H1 (cell line): ENCODE measurements at regions not wholly inside any gene's neighbourhood (a gene's known extent, or its start where the extent isn't known, plus 50 kb on each side); places are given as distances from the start of the nearest gene placed in this dataset.

ENCODE experiments used
- CTCF ChIA-PET: fragments of 300-600 bp; sonication (Branson Sonifier 250); formaldehyde crosslinking; loops from one replicate; lab custom pipeline; 2021; ENCODE audit not compliant: partially characterized antibody; lab: Charles Lee
- POLR2A ChIA-PET: fragments of 300-600 bp; sonication (Branson Sonifier 250); formaldehyde crosslinking; loops from one replicate; lab custom pipeline; 2021; ENCODE audit warnings: inconsistent platforms; ENCODE audit not compliant: partially characterized antibody; lab: Charles Lee
- DNase-seq, 2 experiments: peaks; one replicate each; pipeline versions ENCODE4 v3.0.0 to v3.0.0-alpha.2; 2010 to 2022; ENCODE audit warnings: low spot score in 2 of 2, low read depth in 1 of 2, mixed read lengths in 1 of 2
- FAIRE-seq: peaks from 2 replicates; lab custom pipeline; 2011; peaks lifted over from hg19 to GRCh38; lab: Jason Lieb, UNC
- H2AFZ ChIP-seq: 2 replicates; pipeline ENCODE4 v1.8.1; 2012; ENCODE audit warnings: low read length, inconsistent platforms
- H2AK5ac ChIP-seq: 2 replicates; pipeline ENCODE4 v1.6.1; 2013; ENCODE audit warnings: low read depth, low read length
- H2BK120ac ChIP-seq: replicated peaks from 2 replicates; pipeline ENCODE3; 2013; ENCODE audit warnings: low read depth, low read length, inconsistent platforms
- H2BK12ac ChIP-seq: 2 replicates; pipeline ENCODE4 v1.6.1; 2013; ENCODE audit warnings: low read depth, low read length
- H2BK15ac ChIP-seq: 2 replicates; pipeline ENCODE4 v1.6.1; 2013; ENCODE audit warnings: low read length
- H2BK20ac ChIP-seq: 2 replicates; pipeline ENCODE4 v1.6.1; 2013; ENCODE audit warnings: low read length
- H2BK5ac ChIP-seq: 2 replicates; pipeline ENCODE4 v1.6.1; 2013; ENCODE audit warnings: low read depth, low read length
- H3K14ac ChIP-seq: 2 replicates; pipeline ENCODE4 v1.6.1; 2013; ENCODE audit warnings: inconsistent platforms; ENCODE audit not compliant: insufficient read length
- H3K18ac ChIP-seq: 2 replicates; pipeline ENCODE4 v1.6.1; 2013; ENCODE audit warnings: low read length; ENCODE audit errors: extremely low read depth
- H3K23ac ChIP-seq: 2 replicates; pipeline ENCODE4 v1.6.1; 2013; ENCODE audit warnings: inconsistent platforms; ENCODE audit not compliant: insufficient read length
- H3K23me2 ChIP-seq: 2 replicates; pipeline ENCODE4 v1.6.1; 2013; ENCODE audit warnings: low read depth, low read length
- H3K27ac ChIP-seq: 2 replicates; pipeline ENCODE4 v1.6.1; 2011; ENCODE audit warnings: low read depth, low read length, inconsistent platforms
- H3K27me3 ChIP-seq, 4 experiments: replicated peaks in 1 of 4; 1 replicate in 1 of 4; 2 replicates in 3 of 4; pipeline versions ENCODE4 v1.6.1 to v1.8.1; 2011 to 2013; ENCODE audit warnings: low read length in 3 of 4, mild to moderate bottlenecking in 3 of 4, inconsistent platforms in 2 of 4, mixed read lengths in 2 of 4, moderate library complexity in 1 of 4; ENCODE audit not compliant: control insufficient read depth in 3 of 4, insufficient read depth in 3 of 4; ENCODE audit errors: extremely low read depth in 1 of 4
- H3K36me3 ChIP-seq, 4 experiments: 2 replicates each; pipeline versions ENCODE4 v1.6.1 to v1.8.1; 2011 to 2013; ENCODE audit warnings: mild to moderate bottlenecking in 4 of 4, low read length in 3 of 4, moderate library complexity in 2 of 4, control low read depth in 1 of 4, inconsistent platforms in 1 of 4; ENCODE audit not compliant: insufficient read depth in 4 of 4, control insufficient read depth in 2 of 4
- H3K4ac ChIP-seq: replicated peaks from 2 replicates; pipeline ENCODE3; 2013; ENCODE audit warnings: low read length, low read depth, mixed read lengths, inconsistent platforms; ENCODE audit not compliant: insufficient read length
- H3K4me1 ChIP-seq, 4 experiments: replicated peaks in 1 of 4; 1 replicate in 1 of 4; 2 replicates in 3 of 4; pipeline versions ENCODE4 v1.6.1 to v1.8.1; 2011 to 2013; ENCODE audit warnings: low read length in 3 of 4, inconsistent platforms in 2 of 4, mixed read lengths in 1 of 4; ENCODE audit not compliant: insufficient read depth in 4 of 4, control insufficient read depth in 3 of 4
- H3K4me2 ChIP-seq, 2 experiments: 2 replicates each; pipeline versions ENCODE4 v1.6.1 to v1.8.1; 2011 to 2013; ENCODE audit warnings: low read depth in 2 of 2, low read length in 2 of 2, control low read depth in 1 of 2, inconsistent platforms in 1 of 2, mild to moderate bottlenecking in 1 of 2; ENCODE audit not compliant: insufficient read depth in 1 of 2
- H3K4me3 ChIP-seq, 4 experiments: fragments of 200-600, 300-600 bp in 1 of 4; sonication (generic), shearing (Covaris generic), sonication (Bioruptor Twin) in 1 of 4; 2 replicates each; pipeline versions ENCODE4 v1.5.1 to v1.8.1; 2011 to 2016; ENCODE audit warnings: low read length in 4 of 4, low read depth in 3 of 4, control low read depth in 2 of 4, inconsistent platforms in 2 of 4, mild to moderate bottlenecking in 2 of 4, mixed read lengths in 1 of 4, moderate library complexity in 1 of 4; ENCODE audit not compliant: insufficient read depth in 2 of 4; ENCODE audit errors: extremely low read depth in 1 of 4
- H3K56ac ChIP-seq: replicated peaks from 2 replicates; pipeline ENCODE3; 2013; ENCODE audit warnings: low read depth, mild to moderate bottlenecking, mixed read lengths, low read length, inconsistent platforms; ENCODE audit not compliant: insufficient read length
- H3K79me1 ChIP-seq: 2 replicates; pipeline ENCODE4 v1.6.1; 2013; ENCODE audit warnings: low read depth, low read length, control low read depth
- H3K79me2 ChIP-seq, 2 experiments: 2 replicates each; pipeline versions ENCODE4 v1.6.1 to v1.8.1; 2012 to 2013; ENCODE audit warnings: low read length in 2 of 2, mild to moderate bottlenecking in 2 of 2, inconsistent platforms in 1 of 2; ENCODE audit not compliant: insufficient read depth in 2 of 2, control insufficient read depth in 1 of 2
- H3K9ac ChIP-seq, 4 experiments: replicated peaks in 1 of 4; 1 replicate in 1 of 4; 2 replicates in 3 of 4; pipeline versions ENCODE4 v1.6.1 to v1.8.1; 2011 to 2013; ENCODE audit warnings: low read depth in 3 of 4, low read length in 3 of 4, control low read depth in 2 of 4, mild to moderate bottlenecking in 2 of 4, moderate library complexity in 2 of 4, inconsistent platforms in 1 of 4; ENCODE audit errors: extremely low read depth in 1 of 4
- H3K9me3 ChIP-seq, 2 experiments: 2 replicates each; pipeline versions ENCODE4 v1.6.1 to v1.8.1; 2012 to 2013; ENCODE audit warnings: mild to moderate bottlenecking in 2 of 2, moderate library complexity in 2 of 2, control low read depth in 1 of 2, inconsistent platforms in 1 of 2, low read depth in 1 of 2, low read length in 1 of 2, mixed read lengths in 1 of 2; ENCODE audit not compliant: insufficient read depth in 2 of 2
- H4K20me1 ChIP-seq, 2 experiments: replicated peaks in 1 of 2; 2 replicates each; pipeline versions ENCODE3 to v1.8.1; 2011 to 2013; ENCODE audit warnings: inconsistent platforms in 2 of 2, low read length in 2 of 2, mild to moderate bottlenecking in 1 of 2; ENCODE audit not compliant: insufficient read depth in 2 of 2, control insufficient read depth in 1 of 2
- H4K5ac ChIP-seq: 2 replicates; pipeline ENCODE4 v1.6.1; 2013; ENCODE audit warnings: low read length, low read depth, mixed read lengths, inconsistent platforms; ENCODE audit not compliant: insufficient read length
- H4K8ac ChIP-seq: 2 replicates; pipeline ENCODE4 v1.8.0; 2013; ENCODE audit warnings: mild to moderate bottlenecking, moderate library complexity, low read length, inconsistent platforms; ENCODE audit not compliant: insufficient read depth; ENCODE audit errors: extremely low read depth
- H4K91ac ChIP-seq: replicated peaks from 2 replicates; pipeline ENCODE3; 2013; ENCODE audit warnings: low read length, mixed read lengths, inconsistent platforms; ENCODE audit not compliant: insufficient read length
- FOSL1 ChIP-seq: IDR thresholded peaks from 2 replicates; pipeline ENCODE4 v1.6.1; 2011; ENCODE audit warnings: mild to moderate bottlenecking, low read depth, low read length, moderate library complexity; ENCODE audit not compliant: insufficient read depth
- WGBS, 2 experiments: shearing (Covaris generic) in 1 of 2; methylation state at CpG; one replicate each; pipeline versions ENCODE4 v1.1.6 to v1.1.7; 2013 to 2015; ENCODE audit warnings: low lambda C conversion rate in 2 of 2, mixed read lengths in 2 of 2, inconsistent platforms in 1 of 2, low coverage in 1 of 2, missing lambda C conversion rate in 1 of 2; ENCODE audit not compliant: insufficient replicate concordance in 2 of 2, insufficient coverage in 1 of 2, insufficient read length in 1 of 2; ENCODE audit errors: extremely low coverage in 1 of 2, missing lambda C conversion rate in 1 of 2; 5-methylcytosine and 5-hydroxymethylcytosine counted together

GRCh38 chr3:34635352-34635850 is 837.0 kb downstream of the PDCD6IP start:
- CTCF ChIA-PET = no interaction called here
- Histone ChIP-seq H3K4ac (no peak overlapping the region), H3K27ac (no peak overlapping the region), H3K23ac (no peak overlapping the region), H3K9ac (no peak overlapping the region), H2BK15ac (no peak overlapping the region), H3K23me2 (no peaks in the 10 kb centered on the region), H3K36me3 (no peaks in the 10 kb centered on the region), H2BK120ac (no peak overlapping the region), H4K20me1 (no peaks in the 10 kb centered on the region), H4K5ac (no peak overlapping the region), H2AFZ (no peak overlapping the region), H3K4me2 (no peak overlapping the region), H3K18ac (no peak overlapping the region), H4K8ac (no peak overlapping the region), H3K79me2 (no peaks in the 10 kb centered on the region), H3K4me3 (no peak overlapping the region), H4K91ac (no peak overlapping the region), H3K79me1 (no peaks in the 10 kb centered on the region), H2BK12ac (no peak overlapping the region), H2AK5ac (no peak overlapping the region), H2BK5ac (no peak overlapping the region), H2BK20ac (no peak overlapping the region), H3K27me3 (no peaks in the 10 kb centered on the region), H3K14ac (no peak overlapping the region), H3K56ac (no peak overlapping the region), H3K4me1 (no peaks in the 10 kb centered on the region), H3K9me3 (no peaks in the 10 kb centered on the region)
- no peak for TF ChIP-seq FOSL1
- FAIRE-seq (no peak), DNase-seq (no peak)
- POLR2A ChIA-PET = no interaction called here
- WGBS, 2 experiments = 96% methylated on average over 11 of the region's 11 CpGs; no CpG with 5 or more reads in 1 of the 2 experiments
